Fibroblast of villous mesenchyme (primary cell): ENCODE measurements at regions not wholly inside any gene's neighbourhood (a gene's known extent, or its start where the extent isn't known, plus 50 kb on each side); places are given as distances from the start of the nearest gene placed in this dataset.

Source experiments
- DNase-seq: peaks from one replicate; pipeline ENCODE4 v3.0.0-alpha.2; 2010; ENCODE audit warnings: low read depth
- H3K4me3 ChIP-seq: 2 replicates; pipeline ENCODE4 v1.5.1; 2011; ENCODE audit warnings: low read depth, mild to moderate bottlenecking, low read length
- TF ChIP-seq, protein P1 (sequence below): IDR thresholded peaks from 2 replicates; pipeline ENCODE4 v1.5.1; 2012; ENCODE audit warnings: low read depth, mild to moderate bottlenecking, low read length; ENCODE audit not compliant: insufficient read depth

DNA sequence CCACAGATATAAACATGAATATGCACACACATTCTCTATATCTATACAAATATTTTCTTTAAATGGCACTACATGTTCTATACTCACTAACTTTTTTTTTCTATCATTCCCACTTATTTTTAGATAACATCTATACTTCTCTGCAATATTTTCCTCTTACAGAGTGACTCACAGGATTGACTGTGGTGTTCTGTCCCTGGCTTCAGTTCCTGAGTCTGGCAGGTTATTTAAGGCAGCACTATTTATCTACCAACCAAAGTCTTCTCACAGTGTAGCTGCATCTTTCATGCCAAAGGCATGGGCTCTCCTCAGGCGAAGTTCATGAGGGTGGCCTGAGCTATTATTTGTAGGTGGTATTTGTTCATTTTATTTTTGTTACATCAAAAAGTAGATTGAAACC, 409.0 kb downstream of the PRR16 start:
- TF ChIP-seq, protein P1, sequence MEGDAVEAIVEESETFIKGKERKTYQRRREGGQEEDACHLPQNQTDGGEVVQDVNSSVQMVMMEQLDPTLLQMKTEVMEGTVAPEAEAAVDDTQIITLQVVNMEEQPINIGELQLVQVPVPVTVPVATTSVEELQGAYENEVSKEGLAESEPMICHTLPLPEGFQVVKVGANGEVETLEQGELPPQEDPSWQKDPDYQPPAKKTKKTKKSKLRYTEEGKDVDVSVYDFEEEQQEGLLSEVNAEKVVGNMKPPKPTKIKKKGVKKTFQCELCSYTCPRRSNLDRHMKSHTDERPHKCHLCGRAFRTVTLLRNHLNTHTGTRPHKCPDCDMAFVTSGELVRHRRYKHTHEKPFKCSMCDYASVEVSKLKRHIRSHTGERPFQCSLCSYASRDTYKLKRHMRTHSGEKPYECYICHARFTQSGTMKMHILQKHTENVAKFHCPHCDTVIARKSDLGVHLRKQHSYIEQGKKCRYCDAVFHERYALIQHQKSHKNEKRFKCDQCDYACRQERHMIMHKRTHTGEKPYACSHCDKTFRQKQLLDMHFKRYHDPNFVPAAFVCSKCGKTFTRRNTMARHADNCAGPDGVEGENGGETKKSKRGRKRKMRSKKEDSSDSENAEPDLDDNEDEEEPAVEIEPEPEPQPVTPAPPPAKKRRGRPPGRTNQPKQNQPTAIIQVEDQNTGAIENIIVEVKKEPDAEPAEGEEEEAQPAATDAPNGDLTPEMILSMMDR, result no peak
- no peak overlapping the region for H3K4me3 ChIP-seq
- peak; percentile 12 for DNase-seq

DNA sequence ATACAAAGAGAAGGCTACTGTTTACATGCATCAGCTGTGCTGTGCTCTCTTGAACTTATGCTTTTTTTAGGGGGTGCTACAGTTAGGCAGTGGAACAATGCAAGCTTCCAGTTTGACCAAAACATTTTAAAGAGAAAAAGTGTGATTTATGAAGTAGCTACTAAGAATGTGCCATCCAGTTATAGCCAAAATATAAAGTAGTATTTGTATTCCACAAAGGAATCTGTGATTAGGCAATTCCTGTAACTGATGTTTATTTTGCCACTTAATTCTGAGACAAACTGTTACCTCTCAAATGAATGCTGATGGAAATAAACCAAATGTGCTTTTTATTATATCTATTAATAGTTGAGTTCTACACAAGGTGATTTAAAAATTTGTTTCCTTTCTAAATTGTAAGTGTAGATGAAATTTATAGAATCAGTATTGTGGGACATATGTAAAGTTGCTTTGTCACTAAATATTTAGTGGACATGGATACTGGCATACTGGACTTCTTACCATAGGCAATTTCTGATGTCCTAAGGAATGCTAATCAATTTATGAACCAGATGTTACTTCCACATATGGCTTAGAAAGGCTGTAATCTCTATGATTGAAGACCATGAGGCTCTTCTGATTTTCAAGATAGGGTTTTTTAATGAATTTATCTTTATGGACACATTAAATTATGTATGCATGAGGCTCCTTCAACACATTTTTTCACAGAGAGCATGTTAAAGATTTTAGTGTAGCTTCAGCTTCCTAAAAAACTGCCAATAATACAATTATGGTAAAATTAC, 410.2 kb downstream of the PRR16 start:
- TF ChIP-seq, protein P1, result no peak
- DNase-seq, result no peak
- no peak overlapping the region for H3K4me3 ChIP-seq

DNA sequence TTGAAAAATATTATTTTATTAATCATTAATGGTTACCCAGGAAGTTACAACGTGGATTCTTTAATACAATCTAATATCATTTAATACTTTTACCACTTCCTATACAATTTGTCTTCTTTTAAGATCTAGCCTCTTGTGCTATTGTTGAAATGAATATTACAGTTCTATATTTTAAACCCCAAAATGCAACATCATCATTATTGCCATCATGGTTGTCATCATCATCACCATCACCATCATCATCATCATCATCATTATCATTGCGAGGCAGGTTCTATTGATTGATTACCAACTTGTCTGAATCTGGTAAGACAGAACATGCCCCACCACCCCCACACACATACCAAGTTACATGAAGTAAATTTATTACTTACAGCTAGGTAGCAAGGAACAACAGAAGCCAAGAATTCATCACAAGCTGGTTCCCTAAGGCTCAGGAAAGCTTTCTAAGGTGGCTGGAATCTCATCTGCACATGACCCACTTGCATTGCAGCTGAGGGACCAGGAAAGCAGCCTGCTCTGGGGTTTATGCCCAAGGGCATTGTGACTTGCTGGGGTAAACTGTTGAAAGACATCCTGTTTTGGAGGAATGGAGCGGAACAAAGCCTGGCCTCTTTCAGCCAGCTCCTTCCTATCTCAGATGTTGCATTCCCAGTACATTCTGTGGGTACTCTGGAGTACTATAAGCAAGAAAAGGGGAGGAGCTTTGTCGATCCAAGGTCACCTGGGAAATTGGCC, 418.1 kb downstream of the PRR16 start:
- TF ChIP-seq, protein P1, result no peak
- H3K4me3 ChIP-seq, result no peak overlapping the region
- DNase-seq, result no peak

DNA sequence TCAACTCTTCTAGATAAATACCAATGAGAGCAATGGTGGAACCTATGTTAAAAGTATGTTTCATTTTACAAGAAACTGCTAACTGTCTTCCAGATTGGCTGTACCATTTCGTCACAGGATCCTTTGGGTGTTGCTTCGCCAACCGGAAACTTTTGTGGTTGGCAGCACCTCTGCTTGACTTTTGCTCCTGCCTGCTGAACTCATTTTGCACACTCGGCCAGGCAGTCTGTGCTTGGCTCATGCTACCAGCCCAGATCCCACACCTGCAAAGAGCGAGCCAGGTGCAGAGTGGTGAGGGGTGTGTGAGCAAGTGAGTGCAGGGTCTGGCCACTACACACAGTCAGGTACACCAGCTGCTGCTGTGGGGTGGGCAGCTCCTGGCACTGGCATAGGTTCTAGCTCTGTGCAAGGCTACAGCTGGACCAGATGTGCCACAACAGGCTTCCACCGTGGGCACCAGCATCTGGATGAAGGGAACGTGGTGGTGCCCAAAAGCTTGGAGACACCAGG, 422.3 kb downstream of the PRR16 start:
- H3K4me3 ChIP-seq, result no peak overlapping the region
- TF ChIP-seq, protein P1, result no peak
- DNase-seq, result no peak

DNA sequence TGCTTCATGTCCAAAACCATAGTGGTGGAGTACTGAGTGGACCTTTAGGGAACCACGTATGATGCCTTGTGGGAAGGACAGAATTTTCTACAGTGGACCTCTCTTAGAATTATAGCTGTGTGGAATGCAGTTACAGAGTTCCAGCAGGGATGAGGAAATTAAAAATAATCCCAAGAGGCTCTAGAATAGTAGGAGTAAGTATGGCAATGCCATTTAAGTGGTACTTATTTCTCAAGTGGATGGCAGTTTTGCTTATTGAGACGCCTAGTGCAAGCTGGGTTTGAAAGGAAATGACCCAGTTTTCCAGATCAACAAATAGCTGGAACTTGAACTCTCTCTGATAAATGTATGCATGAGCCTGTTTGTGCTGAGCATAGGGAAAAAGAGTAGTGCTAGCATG, 431.6 kb downstream of the PRR16 start:
- H3K4me3 ChIP-seq, result no peak overlapping the region
- TF ChIP-seq, protein P1, result no peak
- no peak for DNase-seq

DNA sequence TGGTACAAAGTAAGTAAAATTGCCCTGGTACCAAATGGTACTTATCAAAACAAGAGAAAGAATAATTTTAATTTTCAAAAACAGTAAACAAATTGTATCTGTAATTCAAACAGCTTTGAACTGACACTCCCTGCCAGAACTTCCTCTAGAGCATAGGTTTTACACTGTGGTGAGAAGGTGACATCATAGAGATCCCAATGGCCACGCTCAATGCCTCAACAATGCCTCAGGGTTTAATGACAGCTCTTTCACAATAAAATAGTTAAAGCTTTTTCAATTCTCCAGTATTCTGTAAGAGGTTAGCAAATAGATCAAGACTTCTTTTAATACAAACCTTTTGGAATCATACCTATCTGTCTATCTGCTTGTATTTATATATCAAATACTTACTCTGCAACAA, 437.1 kb downstream of the PRR16 start:
- no peak for DNase-seq

More for the DNA sequence above, 437.1 kb downstream of the PRR16 start:
- TF ChIP-seq, protein P1, result no peak
- no peak overlapping the region for H3K4me3 ChIP-seq
